ENCODE measurements at regions not wholly inside any gene's neighbourhood (a gene's known extent, or its start where the extent isn't known, plus 50 kb on each side); places are given as distances from the start of the nearest gene placed in this dataset.
"Not testable (repeated sequence)": the region's sequence is repeated elsewhere in the genome, so short reads cannot be mapped to it uniquely, and the experiment has no call there.

GRCh38 chr13:21261487-21262216 is 85.2 kb downstream of the MRPL57 start:
- not testable (repeated sequence) for H3K4me1 ChIP-seq (ENCODE audit: control insufficient read depth, insufficient read depth, low read length); DNase-seq (ENCODE audit: low read depth, low spot score); H3K36me3 ChIP-seq (ENCODE audit: control insufficient read depth, insufficient read depth, low read length); H3K27ac ChIP-seq (ENCODE audit: low read length); H3K27me3 ChIP-seq (ENCODE audit: control insufficient read depth, insufficient read depth, low read length); H3K4me3 ChIP-seq (ENCODE audit: low read length); H3K9me3 ChIP-seq (ENCODE audit: control insufficient read depth, insufficient read depth, low read length)
- no CpG with 5 or more reads among the region's 9 CpGs for WGBS (ENCODE audit: insufficient coverage, insufficient read length)

GRCh38 chr13:21263909-21264308 is 87.5 kb downstream of the MRPL57 start:
- H3K27ac ChIP-seq (ENCODE audit: low read length); H3K27me3 ChIP-seq (ENCODE audit: control insufficient read depth, insufficient read depth, low read length); H3K4me1 ChIP-seq (ENCODE audit: control insufficient read depth, insufficient read depth, low read length); H3K4me3 ChIP-seq (ENCODE audit: low read length); H3K36me3 ChIP-seq (ENCODE audit: control insufficient read depth, insufficient read depth, low read length); DNase-seq (ENCODE audit: low read depth, low spot score); H3K9me3 ChIP-seq (ENCODE audit: control insufficient read depth, insufficient read depth, low read length): not testable (repeated sequence)
- no CpG with 5 or more reads among the region's 4 CpGs for WGBS (ENCODE audit: insufficient coverage, insufficient read length)

GRCh38 chr13:21268485-21268884 is 92.0 kb downstream of the MRPL57 start:
- not testable (repeated sequence) for H3K9me3 ChIP-seq (ENCODE audit: control insufficient read depth, insufficient read depth, low read length); H3K4me1 ChIP-seq (ENCODE audit: control insufficient read depth, insufficient read depth, low read length); H3K27me3 ChIP-seq (ENCODE audit: control insufficient read depth, insufficient read depth, low read length); H3K36me3 ChIP-seq (ENCODE audit: control insufficient read depth, insufficient read depth, low read length); H3K4me3 ChIP-seq (ENCODE audit: low read length); DNase-seq (ENCODE audit: low read depth, low spot score); H3K27ac ChIP-seq (ENCODE audit: low read length)
- WGBS (ENCODE audit: insufficient coverage, insufficient read length) = 100% methylated on average over 1 of the region's 1 CpG

GRCh38 chr13:21272439-21272838 is 96.0 kb downstream of the MRPL57 start:
- not testable (repeated sequence) for H3K4me1 ChIP-seq (ENCODE audit: control insufficient read depth, insufficient read depth, low read length); H3K4me3 ChIP-seq (ENCODE audit: low read length); DNase-seq (ENCODE audit: low read depth, low spot score); H3K27ac ChIP-seq (ENCODE audit: low read length); H3K36me3 ChIP-seq (ENCODE audit: control insufficient read depth, insufficient read depth, low read length); H3K9me3 ChIP-seq (ENCODE audit: control insufficient read depth, insufficient read depth, low read length); H3K27me3 ChIP-seq (ENCODE audit: control insufficient read depth, insufficient read depth, low read length)
- no CpG with 5 or more reads among the region's 6 CpGs for WGBS (ENCODE audit: insufficient coverage, insufficient read length)

- H3K27ac ChIP-seq (ENCODE audit: low read length); H3K9me3 ChIP-seq (ENCODE audit: control insufficient read depth, insufficient read depth, low read length); H3K36me3 ChIP-seq (ENCODE audit: control insufficient read depth, insufficient read depth, low read length); H3K27me3 ChIP-seq (ENCODE audit: control insufficient read depth, insufficient read depth, low read length); H3K4me3 ChIP-seq (ENCODE audit: low read length); DNase-seq (ENCODE audit: low read depth, low spot score); H3K4me1 ChIP-seq (ENCODE audit: control insufficient read depth, insufficient read depth, low read length): not testable (repeated sequence)
- no CpG with 5 or more reads among the region's 4 CpGs for WGBS (ENCODE audit: insufficient coverage, insufficient read length)
Measured at GRCh38 chr13:21274457-21274856, 98.0 kb downstream of the MRPL57 start.

DNA sequence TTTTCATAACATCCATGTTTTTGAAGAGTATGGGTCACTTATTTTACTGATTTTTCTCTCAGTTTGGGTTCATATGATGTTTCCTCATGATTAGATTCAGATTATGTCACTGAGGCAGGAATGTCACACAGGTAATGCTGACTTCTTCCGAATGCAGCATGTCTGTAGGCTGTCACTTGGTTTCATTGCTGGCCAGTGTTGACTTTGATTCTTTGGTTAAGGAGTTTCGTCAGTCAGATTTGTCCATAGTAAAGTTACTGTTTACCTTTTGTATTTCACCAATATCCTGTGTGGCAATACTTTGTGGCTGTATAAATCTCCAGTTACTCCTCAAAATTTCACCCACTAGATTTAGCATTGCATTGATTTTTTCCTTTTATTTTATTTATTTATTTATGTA is 105.6 kb downstream of the MRPL57 start:
- DNase-seq (ENCODE audit: low read depth, low spot score) = no peak
- H3K27ac ChIP-seq (ENCODE audit: low read length) = no peak overlapping the region
- no peaks in the 10 kb centered on the region for H3K4me1 ChIP-seq (ENCODE audit: control insufficient read depth, insufficient read depth, low read length)
- no peaks in the 10 kb centered on the region for H3K36me3 ChIP-seq (ENCODE audit: control insufficient read depth, insufficient read depth, low read length)
- no peak overlapping the region for H3K4me3 ChIP-seq (ENCODE audit: low read length)
- H3K9me3 ChIP-seq (ENCODE audit: control insufficient read depth, insufficient read depth, low read length) = no peaks in the 10 kb centered on the region
- no peaks in the 10 kb centered on the region for H3K27me3 ChIP-seq (ENCODE audit: control insufficient read depth, insufficient read depth, low read length)
- WGBS (ENCODE audit: insufficient coverage, insufficient read length) = no CpG with 5 or more reads among the region's 2 CpGs

DNA sequence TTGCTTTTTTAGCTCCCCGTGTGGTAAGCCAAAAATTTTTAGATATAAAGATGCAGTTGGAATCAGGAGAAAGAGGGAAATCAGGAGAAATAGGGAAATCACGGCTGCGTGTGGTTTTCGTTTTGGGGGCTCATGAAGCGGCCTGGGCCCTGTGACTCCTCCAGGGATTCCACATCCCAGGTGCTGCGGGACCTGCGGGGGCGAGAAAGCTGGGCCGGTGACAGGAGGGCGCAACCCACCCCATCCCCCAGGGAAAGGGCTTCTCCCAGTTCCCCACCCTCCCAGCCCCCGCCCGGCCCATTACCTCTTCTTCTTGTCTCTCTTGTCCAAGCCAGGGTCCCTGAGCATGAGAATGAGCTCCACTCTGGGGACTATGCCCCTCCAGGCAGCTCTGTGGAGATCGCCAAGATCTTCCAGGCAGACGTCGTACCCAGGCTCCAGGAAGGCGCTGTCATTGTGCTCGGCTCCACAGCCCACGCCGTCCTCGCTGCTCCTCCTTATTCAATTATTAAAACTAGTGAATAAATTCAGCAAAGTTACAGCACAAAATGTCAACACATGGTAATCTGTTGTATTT is 111.0 kb downstream of the MRPL57 start:
- no peak for DNase-seq (ENCODE audit: low read depth, low spot score)
- Histone ChIP-seq H3K36me3 (ENCODE audit: control insufficient read depth, insufficient read depth, low read length) (no peaks in the 10 kb centered on the region), H3K4me1 (ENCODE audit: control insufficient read depth, insufficient read depth, low read length) (no peaks in the 10 kb centered on the region), H3K4me3 (ENCODE audit: low read length) (no peak overlapping the region), H3K27me3 (ENCODE audit: control insufficient read depth, insufficient read depth, low read length) (no peaks in the 10 kb centered on the region), H3K9me3 (ENCODE audit: control insufficient read depth, insufficient read depth, low read length) (no peaks in the 10 kb centered on the region), H3K27ac (ENCODE audit: low read length) (no peak overlapping the region)
- WGBS (ENCODE audit: insufficient coverage, insufficient read length) = no CpG with 5 or more reads among the region's 20 CpGs

DNA sequence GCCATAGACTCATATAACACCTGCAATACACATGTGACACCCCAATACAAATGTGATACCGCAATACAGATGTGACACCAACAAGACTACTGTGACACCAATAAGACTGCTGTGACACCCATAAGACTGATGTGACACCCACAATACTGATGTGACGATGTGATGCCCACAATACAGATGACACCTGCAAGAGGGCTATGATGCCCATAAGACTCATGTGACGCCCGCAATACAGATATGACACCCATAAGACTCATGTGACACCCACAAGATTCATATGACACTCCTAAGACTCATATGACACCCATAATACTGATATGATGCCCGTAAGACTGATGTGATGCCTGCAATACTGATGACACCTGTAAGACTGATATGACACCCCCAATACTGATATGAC is 113.0 kb downstream of the MRPL57 start:
- no peak for DNase-seq (ENCODE audit: low read depth, low spot score)
- WGBS (ENCODE audit: insufficient coverage, insufficient read length) = no CpG with 5 or more reads among the region's 5 CpGs

GRCh38 chr13:21290442-21291002 is 114.1 kb downstream of the MRPL57 start:
- not testable (repeated sequence) for DNase-seq (ENCODE audit: low read depth, low spot score); H3K9me3 ChIP-seq (ENCODE audit: control insufficient read depth, insufficient read depth, low read length); H3K36me3 ChIP-seq (ENCODE audit: control insufficient read depth, insufficient read depth, low read length); H3K27me3 ChIP-seq (ENCODE audit: control insufficient read depth, insufficient read depth, low read length); H3K4me1 ChIP-seq (ENCODE audit: control insufficient read depth, insufficient read depth, low read length); H3K4me3 ChIP-seq (ENCODE audit: low read length); H3K27ac ChIP-seq (ENCODE audit: low read length)
- no CpG with 5 or more reads among the region's 13 CpGs for WGBS (ENCODE audit: insufficient coverage, insufficient read length)

More for the DNA sequence above, 113.0 kb downstream of the MRPL57 start:
- Histone ChIP-seq H3K36me3 (ENCODE audit: control insufficient read depth, insufficient read depth, low read length) (no peaks in the 10 kb centered on the region), H3K9me3 (ENCODE audit: control insufficient read depth, insufficient read depth, low read length) (no peaks in the 10 kb centered on the region), H3K27ac (ENCODE audit: low read length) (no peak overlapping the region), H3K4me1 (ENCODE audit: control insufficient read depth, insufficient read depth, low read length) (no peaks in the 10 kb centered on the region), H3K4me3 (ENCODE audit: low read length) (no peak overlapping the region), H3K27me3 (ENCODE audit: control insufficient read depth, insufficient read depth, low read length) (no peaks in the 10 kb centered on the region)

DNA sequence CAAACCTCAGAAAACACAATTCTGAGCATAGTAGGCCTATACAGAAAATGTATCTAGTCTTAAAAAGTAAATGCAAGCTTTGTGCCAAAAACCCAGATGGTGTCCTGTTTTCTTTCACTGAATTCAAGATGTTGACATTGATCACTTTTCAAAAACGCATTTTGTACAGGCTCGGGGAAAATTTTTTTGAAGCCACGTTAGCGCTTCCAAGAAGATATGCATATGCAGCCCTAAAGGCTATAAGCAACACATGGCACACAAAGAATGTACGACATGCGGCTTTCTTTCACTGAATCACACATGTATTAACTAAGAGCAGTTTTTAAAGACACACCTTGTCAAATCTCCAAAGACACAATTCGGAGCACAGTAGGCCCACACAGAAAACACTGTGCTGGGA is 115.4 kb downstream of the MRPL57 start:
- Histone ChIP-seq H3K9me3 (ENCODE audit: control insufficient read depth, insufficient read depth, low read length) (no peaks in the 10 kb centered on the region), H3K4me1 (ENCODE audit: control insufficient read depth, insufficient read depth, low read length) (no peaks in the 10 kb centered on the region), H3K27ac (ENCODE audit: low read length) (no peak overlapping the region), H3K27me3 (ENCODE audit: control insufficient read depth, insufficient read depth, low read length) (no peaks in the 10 kb centered on the region), H3K4me3 (ENCODE audit: low read length) (no peak overlapping the region), H3K36me3 (ENCODE audit: control insufficient read depth, insufficient read depth, low read length) (no peaks in the 10 kb centered on the region)
- no CpG with 5 or more reads among the region's 7 CpGs for WGBS (ENCODE audit: insufficient coverage, insufficient read length)
- no peak for DNase-seq (ENCODE audit: low read depth, low spot score)

DNA sequence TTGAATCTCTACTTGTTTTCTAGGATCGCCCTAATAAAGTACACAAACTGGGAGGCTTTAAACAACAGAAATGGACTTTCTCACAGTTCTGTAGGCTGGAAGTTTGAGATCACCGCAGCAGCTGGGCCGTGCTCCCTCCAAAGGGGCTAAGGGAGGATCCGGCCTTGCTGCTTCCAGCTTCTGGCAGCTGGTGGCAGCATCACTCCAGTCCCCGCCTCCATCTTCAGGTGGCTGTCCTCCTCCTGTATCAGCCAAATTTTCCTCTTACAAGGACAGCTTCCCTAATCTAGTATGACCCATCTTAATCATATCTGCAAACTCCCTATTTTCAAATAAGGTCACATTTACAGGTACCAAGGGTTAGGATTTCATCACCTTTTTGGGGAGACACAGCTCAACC is 120.5 kb downstream of the MRPL57 start:
- not testable (repeated sequence) for H3K4me3 ChIP-seq (ENCODE audit: low read length); H3K27ac ChIP-seq (ENCODE audit: low read length); H3K36me3 ChIP-seq (ENCODE audit: control insufficient read depth, insufficient read depth, low read length); H3K27me3 ChIP-seq (ENCODE audit: control insufficient read depth, insufficient read depth, low read length); H3K9me3 ChIP-seq (ENCODE audit: control insufficient read depth, insufficient read depth, low read length); DNase-seq (ENCODE audit: low read depth, low spot score); H3K4me1 ChIP-seq (ENCODE audit: control insufficient read depth, insufficient read depth, low read length)
- no CpG with 5 or more reads among the region's 5 CpGs for WGBS (ENCODE audit: insufficient coverage, insufficient read length)
